HG03064 (cell line): ENCODE measurements at regions not wholly inside any gene's neighbourhood (a gene's known extent, or its start where the extent isn't known, plus 50 kb on each side); places are given as distances from the start of the nearest gene placed in this dataset.
A peak's percentile ranks its signal among the peaks of the same experiment; 100 is the strongest.

Source experiments
- ATAC-seq: cut with Tn5 transposase; IDR thresholded peaks from one replicate; pipeline ENCODE4 v1.9.1; 2021; ENCODE audit warnings: low read depth; ENCODE audit not compliant: unreplicated experiment

DNA sequence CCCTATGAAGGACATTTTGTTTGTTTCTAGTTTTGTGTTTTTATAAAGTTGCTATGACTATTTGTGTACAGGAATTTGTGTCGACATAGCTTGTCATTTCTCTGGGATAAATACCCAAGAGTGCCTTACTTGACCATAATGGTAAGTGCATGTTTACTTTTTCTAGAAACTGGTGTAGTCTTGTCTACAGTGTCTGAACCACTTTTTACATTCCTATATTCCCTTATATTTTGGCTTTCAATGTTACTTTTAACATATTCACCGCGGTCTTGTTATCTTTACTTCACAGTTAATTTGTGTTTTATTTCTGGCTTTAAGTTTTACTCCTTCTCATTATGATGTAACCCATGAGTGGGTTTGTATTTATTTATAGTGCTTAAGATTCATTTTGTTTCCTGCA is 444.4 kb upstream of the RGS17 start:
- no peak for ATAC-seq

DNA sequence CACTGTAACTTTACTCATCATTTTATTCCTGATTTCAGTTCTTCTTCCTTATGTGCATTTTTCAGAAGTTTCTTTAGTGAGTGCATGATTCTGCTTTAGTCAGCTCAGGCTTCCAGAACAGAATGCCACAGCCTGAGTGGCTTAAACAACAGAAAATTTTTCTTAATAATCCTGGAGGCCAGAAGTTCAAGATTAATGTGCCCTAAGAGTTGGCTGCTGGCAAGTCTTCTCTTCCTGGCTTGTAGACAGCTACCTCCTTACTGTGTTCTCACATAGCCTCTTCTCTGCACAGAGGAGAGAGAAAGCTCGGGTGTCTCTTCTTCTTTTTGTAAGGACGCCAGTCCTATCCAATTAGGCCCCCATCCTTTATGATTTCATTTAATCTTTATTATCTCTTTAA is 443.1 kb upstream of the RGS17 start:
- ATAC-seq = no peak

DNA sequence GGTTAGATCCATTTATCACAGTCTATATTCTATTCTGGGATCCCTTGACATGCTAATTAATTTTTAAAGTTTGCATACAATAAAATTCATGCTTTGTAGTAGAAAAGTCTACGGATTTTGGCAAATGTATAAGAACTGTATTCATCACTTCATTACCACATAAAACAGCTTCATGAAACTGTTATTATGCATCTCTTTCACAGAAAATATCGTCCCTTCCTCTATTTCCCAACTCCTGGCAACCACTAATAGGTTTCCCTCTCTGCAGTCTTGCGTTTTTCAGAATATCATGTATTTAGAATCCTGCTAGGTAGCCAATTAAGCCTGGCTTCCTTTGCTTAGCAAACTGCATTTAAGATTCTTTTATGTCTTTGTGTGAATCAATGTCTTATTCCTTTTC is 441.3 kb upstream of the RGS17 start:
- ATAC-seq = no peak

DNA sequence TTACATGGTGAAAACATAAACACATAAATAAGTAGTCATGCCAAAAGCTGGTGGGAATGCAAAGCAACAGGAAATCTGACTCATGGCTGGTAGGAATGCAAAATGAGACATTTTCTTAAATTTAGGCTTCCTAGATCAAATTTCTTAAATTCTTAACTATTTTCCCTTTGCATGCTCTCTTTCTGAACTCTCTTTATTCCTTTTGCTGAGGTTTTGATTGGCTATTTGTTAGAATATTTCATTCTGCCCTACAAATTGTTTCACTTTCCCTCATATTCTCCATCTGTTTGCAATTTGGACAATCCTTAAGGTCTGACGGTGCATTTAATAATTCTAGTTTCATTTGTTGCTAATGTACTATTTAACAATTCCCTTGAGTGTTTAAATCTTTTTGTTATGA is 437.5 kb upstream of the RGS17 start:
- ATAC-seq = no peak

DNA sequence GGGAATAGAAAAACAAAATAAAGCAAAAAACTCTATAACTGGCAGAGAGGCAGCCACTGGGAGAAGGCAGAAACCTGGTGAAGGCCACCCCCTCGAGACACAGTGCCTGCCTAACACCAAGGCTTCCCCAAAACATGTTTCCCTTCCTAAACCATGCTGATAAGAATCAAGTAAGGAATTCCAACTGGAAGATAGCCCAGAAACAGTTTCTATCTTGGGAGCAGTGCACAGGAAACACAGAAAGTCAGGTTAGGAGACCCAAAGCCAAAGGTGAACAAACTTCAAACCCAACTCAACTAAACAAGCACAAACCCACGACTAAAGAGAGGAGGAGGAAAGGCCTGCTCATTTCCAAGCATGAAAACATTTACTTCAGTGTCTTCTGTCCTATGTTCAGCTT is 433.7 kb upstream of the RGS17 start:
- ATAC-seq = no peak

DNA sequence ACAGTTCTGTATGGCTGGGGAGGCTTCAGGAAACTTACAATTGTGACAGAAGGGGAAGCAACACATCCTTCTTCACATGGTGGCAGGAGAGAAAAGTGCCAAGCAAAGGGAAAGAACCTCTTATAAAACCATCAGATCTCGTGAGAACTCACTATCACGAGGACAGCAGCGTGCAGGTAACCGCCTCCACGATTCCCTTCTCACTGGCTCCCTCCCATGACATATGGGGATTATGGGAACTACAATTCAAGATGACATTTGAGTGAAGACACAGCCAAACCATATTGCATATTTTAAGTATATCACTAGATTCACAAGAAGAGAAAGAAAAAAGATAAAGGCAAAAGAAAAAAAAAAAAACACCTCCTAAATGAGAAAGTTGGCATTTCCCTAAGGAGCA is 431.9 kb upstream of the RGS17 start:
- no peak for ATAC-seq

DNA sequence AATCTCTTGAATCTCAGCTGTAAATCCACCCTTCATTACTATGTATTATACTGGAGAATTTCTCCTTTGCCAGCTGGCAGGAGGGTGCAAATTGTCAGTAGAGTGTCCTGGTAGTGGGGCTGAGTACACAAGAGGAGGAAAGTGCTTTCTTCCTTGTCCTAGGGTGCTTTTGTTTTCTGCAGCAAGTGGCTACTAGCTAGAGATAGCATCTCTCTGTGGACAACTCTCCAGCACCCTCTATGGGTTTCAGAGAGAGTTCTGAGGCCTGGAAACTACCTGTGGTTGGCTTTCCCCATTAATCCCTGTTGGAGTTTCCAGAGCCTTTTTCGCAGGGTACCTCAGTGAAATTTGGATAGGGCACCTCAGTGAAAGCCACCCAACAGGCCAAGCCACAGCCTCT is 422.5 kb upstream of the RGS17 start:
- no peak for ATAC-seq

DNA sequence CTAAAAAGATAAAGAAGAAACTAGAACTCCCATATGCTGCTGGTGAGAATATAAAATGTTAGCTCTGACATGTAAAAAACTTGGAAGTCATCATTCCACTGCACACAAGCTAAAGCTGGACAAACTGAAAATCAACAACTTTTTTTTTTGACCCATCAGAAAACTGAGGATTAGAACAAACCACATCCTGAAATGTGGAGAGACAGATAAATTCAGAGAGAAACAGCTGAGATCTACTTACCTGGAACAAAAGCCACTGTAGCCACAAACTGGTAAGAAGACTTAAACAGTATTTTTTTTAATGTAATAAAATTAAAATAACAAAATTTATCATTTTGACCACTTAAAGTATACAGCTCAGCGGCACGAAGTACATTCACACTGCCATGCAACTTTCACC is 408.5 kb upstream of the RGS17 start:
- ATAC-seq = no peak

DNA sequence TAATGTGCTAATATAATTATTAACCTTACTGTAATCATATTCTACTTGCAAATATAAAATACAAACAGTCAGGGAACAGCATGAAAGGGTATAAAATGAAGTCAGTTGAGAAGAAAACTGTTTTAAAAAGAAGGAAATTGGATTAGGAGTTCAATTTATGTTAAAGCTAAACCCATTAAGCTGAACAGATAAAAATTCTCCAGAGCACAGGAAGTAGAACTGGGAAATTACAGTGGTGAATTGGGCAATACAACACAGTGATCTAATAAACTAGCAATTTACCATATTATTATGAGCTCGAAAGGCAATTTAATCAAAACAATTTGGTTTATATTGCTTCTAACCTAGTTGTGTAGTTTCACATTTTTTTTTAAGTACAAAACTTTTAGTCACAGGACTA is 407.4 kb upstream of the RGS17 start:
- ATAC-seq = no peak

DNA sequence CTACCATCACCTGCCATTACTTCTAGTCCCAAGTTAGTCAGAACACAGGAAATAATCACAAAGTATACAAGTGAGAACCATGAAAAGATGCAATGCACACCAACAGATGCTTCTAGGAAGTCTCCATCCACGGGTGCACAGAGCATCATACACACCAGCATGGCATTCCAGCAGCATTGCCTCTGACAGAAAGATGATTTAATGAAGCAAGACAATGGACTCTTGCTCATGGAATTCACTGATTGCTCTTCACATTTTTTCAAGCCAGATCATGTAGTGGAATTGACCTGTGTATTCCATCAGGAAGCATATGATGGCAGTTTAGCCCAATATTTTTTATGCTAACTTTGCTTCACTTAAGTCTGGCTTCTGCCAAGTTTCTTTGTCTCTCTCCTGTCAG is 406.3 kb upstream of the RGS17 start:
- no peak for ATAC-seq

DNA sequence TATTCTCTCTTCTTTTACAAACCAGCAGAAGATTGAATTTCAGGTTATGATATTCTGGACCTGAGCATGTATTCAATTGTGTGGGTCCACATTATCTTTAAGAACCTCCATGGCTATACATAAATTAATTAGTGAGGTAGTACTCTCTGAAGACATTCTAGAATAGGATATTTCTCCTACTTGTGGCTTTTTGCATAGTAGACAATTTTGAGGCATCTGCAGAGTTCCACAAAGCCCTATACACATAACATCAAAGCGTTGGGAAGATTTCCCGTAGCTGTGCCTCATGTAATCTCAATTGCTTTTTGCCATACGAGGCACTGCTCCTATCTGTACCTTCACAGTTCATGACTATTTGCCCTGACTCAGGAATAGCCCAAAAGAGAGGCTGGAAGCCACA is 395.4 kb upstream of the RGS17 start:
- no peak for ATAC-seq

DNA sequence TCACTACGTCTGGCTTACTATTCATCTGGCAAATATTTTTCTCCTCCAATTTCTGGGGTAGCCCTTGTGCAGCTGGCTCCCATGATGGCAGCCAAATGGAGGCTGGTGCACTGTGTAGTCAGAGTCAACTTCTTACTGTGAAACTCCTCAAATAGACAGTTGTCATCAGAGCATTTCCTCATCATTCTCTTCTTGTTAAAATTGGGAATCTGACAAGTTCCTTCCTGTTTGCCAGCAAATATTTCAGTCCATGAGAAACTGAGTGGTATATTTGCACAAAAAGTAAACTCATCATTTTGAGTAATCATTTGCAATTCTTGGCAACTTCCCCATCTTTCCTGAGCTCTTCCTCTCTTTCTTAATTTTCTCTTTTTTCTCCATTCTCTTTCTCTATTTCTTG is 394.9 kb upstream of the RGS17 start:
- ATAC-seq = no peak

DNA sequence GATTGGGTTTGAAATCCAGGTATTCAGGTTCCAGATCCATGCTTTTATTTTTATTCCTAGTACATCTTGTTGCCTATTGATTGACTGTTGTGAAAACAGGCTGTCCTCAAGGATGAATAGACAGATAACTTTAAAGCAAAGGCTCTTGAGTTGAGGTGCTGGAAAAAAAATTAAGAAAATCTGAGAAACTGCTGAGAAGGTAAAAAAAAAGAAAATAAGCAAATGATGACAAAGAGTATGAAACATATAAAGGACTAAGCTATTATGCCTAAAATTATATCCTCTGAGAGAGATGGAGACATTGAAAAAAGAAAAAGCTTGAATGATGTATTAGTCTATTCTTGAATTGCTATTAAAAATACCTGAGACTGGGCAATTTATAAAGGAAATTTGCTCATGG is 392.3 kb upstream of the RGS17 start:
- no peak for ATAC-seq

DNA sequence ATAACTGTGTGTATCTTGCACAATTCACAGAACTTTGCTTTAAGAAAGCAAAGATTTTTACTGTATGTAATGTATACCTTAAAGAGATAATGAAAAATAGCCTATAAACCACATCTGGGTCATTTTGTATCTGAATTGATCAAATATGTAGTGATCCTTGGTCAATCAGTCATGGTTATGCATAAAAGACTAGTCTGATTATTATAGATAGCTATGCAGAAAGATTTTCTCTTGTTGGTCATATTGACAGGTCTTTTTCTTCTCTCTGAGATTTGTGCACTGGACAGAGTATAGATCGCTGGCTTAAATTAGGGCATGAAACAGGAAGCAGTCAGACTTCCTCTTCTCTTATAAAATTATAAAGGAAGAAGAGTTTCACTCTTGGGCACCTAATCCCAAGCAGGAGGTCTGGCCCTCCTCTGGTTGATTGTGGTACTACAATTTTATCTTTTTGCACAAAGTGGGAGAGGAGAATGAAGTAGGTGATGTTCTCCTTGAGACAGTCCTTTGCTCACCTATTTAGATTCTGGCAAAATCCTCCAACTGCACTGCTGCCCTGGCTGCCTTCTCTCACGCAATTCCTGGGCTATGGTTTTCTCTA is 380.9 kb upstream of the RGS17 start:
- peak; percentile 85 for ATAC-seq

DNA sequence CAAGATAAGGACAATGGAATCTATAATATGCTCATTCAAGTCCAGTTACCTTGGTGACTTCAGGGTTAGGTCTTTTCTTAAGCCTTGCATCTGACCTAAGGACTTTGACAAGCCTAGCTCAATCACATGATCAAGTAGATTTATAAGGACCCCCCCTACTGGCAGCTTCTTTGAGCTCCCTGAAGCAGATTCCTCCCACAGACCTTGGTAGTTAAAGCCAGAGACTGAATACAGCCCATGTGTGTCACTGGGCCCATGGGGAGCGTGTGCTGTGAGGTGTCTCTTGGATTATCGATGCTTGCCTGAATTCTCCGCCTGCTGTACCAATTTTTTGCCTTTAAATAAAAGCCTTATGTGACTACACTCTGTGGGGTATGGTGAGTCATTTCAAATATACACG is 372.7 kb upstream of the RGS17 start:
- ATAC-seq = no peak

DNA sequence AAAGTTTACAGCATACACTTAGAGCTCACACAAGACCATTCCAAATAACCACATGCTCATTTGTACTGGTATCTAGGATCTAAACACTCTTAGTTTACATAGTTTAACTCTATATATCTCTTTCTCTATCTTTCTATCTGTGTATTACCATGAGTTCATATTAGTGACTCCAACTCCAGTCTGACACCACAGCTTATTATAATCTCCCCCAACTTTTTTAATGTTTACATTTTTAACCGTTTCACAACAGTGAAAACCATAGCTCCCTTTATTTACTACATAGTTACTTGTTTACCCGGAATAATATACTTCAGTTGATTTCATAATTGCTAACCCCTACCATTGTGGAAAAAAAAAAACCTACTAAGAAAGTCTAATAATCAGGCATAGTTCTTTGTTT is 362.4 kb upstream of the RGS17 start:
- no peak for ATAC-seq

DNA sequence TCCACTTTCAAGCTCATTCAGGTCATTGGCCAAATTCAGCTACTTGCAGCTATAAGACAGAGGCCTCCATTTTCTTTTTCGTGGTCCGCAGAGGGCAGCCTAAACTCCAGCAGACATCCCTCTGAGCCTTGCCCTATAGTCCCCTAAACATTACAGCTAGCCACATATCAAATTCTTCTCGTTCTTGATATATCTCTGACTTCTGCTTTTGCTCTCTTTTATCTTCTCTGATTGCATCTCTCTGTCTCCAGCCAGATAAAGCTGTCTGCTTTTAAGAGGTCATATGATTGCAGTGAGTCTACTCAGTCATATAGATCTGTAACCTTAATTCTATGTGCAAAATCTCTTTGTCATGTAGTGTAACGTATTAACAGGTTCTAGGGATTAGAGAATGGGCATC is 358.4 kb upstream of the RGS17 start:
- ATAC-seq = no peak

DNA sequence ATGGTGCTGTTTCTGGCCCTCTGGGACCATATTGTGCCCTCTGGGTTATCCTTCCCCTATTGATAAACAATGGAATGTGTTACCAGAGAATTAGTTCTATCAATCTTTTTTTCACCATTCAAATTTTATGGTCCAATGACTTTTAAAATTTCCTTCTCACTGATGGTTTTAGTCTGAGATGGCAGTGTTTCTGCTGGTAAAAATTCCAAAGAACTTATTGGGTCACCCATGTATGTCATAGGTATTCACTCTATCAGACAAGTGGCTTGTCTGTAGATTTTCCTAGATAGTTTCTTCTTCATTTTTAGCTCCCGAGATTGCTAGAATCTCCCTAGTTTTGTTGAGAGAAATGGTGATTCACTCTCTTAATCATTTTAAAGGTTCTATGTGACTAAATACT is 357.2 kb upstream of the RGS17 start:
- ATAC-seq = no peak

DNA sequence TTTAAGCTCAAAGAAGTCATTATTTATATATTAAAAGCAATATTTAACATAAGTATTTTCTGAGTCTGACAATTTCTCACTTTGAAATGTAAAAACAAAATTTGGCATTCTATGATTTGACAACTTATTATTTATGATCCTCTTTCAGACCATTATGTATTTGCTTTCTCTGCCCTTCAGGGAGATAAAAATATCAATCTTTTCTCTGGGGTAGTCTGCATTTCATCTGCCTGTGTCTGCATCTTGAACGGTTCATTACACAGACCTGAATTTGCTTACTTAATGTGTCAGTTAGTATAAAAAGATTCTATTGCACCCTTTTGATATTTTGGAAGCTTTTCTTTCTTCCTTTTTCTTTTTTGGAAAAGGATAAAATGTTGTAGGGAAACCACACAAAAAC is 354.0 kb upstream of the RGS17 start:
- ATAC-seq = no peak

DNA sequence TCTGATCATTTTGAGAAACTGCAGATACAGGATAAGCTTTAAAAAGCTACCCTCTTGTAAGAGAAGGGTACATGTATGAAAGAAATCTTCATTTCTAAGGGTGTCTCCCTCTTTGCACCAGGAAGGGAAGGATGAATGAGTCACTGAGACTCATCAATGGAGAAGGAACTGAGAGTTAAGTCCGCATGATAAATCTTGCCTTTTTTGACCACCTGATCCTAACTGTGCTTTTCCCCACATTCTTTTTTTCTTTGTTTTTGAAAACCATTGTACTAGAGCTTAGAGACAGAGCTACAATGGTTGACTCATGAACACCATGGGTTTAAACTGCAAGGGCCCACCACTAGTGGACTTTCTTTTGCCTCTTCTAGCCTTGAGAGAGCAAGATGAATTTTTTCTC is 353.0 kb upstream of the RGS17 start:
- ATAC-seq = no peak

DNA sequence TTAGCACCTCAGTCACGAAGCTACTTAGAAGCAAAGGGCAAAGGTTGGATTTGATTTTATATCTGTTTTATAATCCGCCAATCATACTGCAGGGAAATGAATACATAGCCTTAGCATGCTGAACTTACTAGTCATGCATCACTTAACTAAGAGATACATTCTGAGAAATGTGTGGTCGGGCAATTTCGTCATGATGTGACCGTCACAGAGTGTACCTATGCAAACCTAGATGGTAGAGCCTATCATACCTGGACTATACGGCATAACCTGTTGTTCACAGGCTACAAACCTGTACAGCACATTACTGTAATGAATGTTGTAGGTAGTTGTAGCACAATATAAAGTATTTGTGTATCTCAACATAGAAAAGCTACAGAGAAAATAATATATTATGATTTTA is 345.2 kb upstream of the RGS17 start:
- ATAC-seq = no peak

DNA sequence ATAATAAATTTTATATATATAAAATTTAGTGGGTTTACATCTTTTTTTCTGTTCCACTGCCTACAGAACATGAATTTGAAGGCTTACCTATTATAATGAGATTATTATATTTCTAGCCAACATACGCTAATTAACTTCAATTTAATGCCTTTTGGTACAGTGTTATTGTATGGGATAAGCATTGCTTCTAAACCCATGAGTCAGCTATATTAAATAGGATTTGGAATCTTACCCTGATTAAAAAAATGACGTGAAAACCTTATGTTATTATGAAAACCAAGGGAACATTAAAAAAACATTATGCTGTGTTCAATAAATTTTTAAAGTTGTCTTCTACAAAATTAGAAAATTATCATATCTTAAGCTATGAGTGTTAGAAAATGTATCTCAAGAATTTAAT is 334.0 kb upstream of the RGS17 start:
- ATAC-seq = no peak

DNA sequence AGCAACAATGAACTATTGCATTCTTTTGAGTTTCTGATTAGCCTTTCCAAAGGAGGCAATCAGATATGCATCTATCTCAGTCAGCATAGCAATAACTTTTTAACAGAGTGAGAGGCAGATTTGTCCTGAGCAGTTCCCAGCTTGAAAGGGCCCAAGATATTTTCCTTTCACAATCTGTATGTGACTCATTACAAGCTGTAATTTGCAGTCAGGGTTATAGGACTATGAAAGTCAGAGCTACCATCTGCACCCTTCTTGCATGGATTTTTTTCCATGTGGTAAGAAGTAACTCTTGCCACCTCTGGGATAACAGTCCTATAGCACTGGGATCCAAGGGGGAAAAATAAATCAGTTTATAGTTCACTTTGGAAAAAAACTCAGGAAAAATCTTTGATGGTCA is 318.2 kb upstream of the RGS17 start:
- ATAC-seq = no peak
